Adrenal gland (tissue), 9 donors: ENCODE measurements at regions not wholly inside any gene's neighbourhood (a gene's known extent, or its start where the extent isn't known, plus 50 kb on each side); places are given as distances from the start of the nearest gene placed in this dataset.

Experiments
- DNase-seq, 7 donors: peaks; one replicate each; pipeline ENCODE4 v3.0.0-alpha.2; 2019 to 2020
- H3K27ac ChIP-seq, 5 donors: fragments of 200-600 bp; sonication (generic) in 4 of 5; 1 replicate in 3 of 5; 2 replicates in 2 of 5; pipeline versions ENCODE4 v1.5.1 to v1.8.0; 2016 to 2020; ENCODE audit warnings: mild to moderate bottlenecking in 1 of 5
- H3K27me3 ChIP-seq: fragments of 200-600 bp; 2 replicates; pipeline ENCODE4 v1.8.0; 2021
- H3K36me3 ChIP-seq, 2 donors: fragments of 200-600 bp; replicated peaks in 1 of 2; 1 replicate in 1 of 2; 2 replicates in 1 of 2; pipeline versions ENCODE4 v1.5.1 to v1.8.0; 2018 to 2022
- H3K4me1 ChIP-seq, 2 donors: fragments of 200-600 bp; replicated peaks in 1 of 2; 1 replicate in 1 of 2; 2 replicates in 1 of 2; pipeline versions ENCODE4 v1.5.1 to v1.8.0; 2018 to 2021
- H3K4me3 ChIP-seq, 4 donors: fragments of 200-600 bp; sonication (generic) in 3 of 4; one replicate each; pipeline ENCODE4 v1.5.1; 2016 to 2018
- H3K9me3 ChIP-seq, 3 donors: fragments of 200-600 bp; sonication (generic) in 1 of 3; replicated peaks in 1 of 3; 1 replicate in 2 of 3; 2 replicates in 1 of 3; pipeline versions ENCODE4 v1.5.1 to v1.8.0; 2016 to 2021
- POLR2A ChIP-seq, 2 donors: fragments of 450-650 bp; IDR thresholded peaks; one replicate each; pipeline ENCODE4 v1.6.1; 2017; ENCODE audit warnings: antibody characterized with exemption in 2 of 2, mild to moderate bottlenecking in 2 of 2, moderate library complexity in 1 of 2
- WGBS, 4 donors: extraction: QIAGEN DNeasy Blood & Tissue Kit in 2 of 4; methylation state at CpG; one replicate each; pipeline versions ENCODE4 v1.1.5 to v1.1.7; 2013 to 2017; 5-methylcytosine and 5-hydroxymethylcytosine counted together
- intact Hi-C, 2 donors: fragments of 100-400 bp; cut with DNase I; formaldehyde crosslinking; loops; one replicate each; pipeline versions ENCODE4 v1.14.1 to v1.15.0; 2022 to 2023
- TF ChIP-seq, protein P1 (sequence below), 6 experiments: fragments of 450-650 bp in 4 of 6; fragments of 200-600 bp in 2 of 6; sonication (generic) in 1 of 6; IDR thresholded peaks; 1 replicate in 5 of 6; 2 replicates in 1 of 6; pipeline versions ENCODE4 v1.5.1 to v1.8.0; 2016 to 2021; ENCODE audit warnings: antibody characterized with exemption in 6 of 6, mild to moderate bottlenecking in 2 of 6, moderate library complexity in 1 of 6
- donor health status: healthy with polysubstance abuse.
- donor health status: Bipolar disorder and iron deficiency.
- donor health status: DM: yes; HTN: yes; CAD: no.
- donor health status: DM: no; HTN: no; CAD: no.
- donor health status: DM: no; HTN: no; CAD: no.

DNA sequence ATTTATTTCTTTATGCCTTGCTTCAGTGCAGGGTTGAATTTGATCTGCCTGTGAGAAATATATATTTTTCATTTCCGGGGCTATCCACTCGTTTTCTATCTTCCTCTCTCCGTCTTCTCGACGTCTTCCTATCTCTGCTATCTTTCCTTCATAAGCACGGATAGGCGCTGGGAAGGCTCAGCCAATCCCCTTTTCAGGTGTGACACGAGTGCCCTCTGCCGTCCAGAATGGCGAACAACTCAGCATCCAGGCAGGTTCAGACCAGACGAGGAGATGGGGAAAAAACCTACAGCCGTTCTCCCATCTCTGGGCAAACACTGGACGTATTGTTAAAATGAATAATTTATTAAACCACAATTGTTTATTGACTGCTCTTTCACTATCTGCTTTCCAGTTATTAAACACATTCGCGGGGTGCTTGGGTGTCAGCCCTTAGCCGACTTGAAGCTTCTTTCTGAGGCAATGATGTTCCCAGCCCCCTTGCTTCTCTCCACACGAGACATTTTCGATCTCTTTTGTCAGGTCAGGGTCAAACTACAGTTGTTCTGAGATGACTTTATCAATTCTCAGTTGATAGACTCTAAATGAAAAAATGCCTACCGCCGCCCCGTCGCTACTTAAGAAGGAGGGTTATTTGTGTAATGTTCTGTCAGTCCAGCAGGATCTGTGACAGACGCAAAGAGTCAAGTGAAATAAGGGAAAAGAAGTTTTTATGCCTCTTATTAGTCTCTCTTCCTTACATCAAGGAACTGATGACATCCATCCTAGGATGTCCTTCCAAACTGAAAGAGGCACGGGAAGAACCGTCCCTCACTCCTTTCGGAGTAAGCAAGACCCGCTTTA is 96.3 kb upstream of the NOCT start:
- peak; percentile 35 to 91 (median 51) for DNase-seq
- Histone ChIP-seq H3K27me3 (no peaks in the 10 kb centered on the region), H3K4me1 (peaks cover 0 to 9% of the 10 kb centered on the region in 2 donors), H3K36me3 (no peaks in the 10 kb centered on the region), H3K4me3 (no peak overlapping the region), H3K27ac (no peak overlapping the region), H3K9me3 (no peaks in the 10 kb centered on the region)
- intact Hi-C loops, result no loop called here
- no peak for TF ChIP-seq POLR2A (IDR thresholded peaks at IDR 0.05)
- TF ChIP-seq, protein P1, sequence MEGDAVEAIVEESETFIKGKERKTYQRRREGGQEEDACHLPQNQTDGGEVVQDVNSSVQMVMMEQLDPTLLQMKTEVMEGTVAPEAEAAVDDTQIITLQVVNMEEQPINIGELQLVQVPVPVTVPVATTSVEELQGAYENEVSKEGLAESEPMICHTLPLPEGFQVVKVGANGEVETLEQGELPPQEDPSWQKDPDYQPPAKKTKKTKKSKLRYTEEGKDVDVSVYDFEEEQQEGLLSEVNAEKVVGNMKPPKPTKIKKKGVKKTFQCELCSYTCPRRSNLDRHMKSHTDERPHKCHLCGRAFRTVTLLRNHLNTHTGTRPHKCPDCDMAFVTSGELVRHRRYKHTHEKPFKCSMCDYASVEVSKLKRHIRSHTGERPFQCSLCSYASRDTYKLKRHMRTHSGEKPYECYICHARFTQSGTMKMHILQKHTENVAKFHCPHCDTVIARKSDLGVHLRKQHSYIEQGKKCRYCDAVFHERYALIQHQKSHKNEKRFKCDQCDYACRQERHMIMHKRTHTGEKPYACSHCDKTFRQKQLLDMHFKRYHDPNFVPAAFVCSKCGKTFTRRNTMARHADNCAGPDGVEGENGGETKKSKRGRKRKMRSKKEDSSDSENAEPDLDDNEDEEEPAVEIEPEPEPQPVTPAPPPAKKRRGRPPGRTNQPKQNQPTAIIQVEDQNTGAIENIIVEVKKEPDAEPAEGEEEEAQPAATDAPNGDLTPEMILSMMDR (IDR thresholded peaks at IDR 0.05), result peak in 4 of 6 experiments; percentile 32 to 74 (median 58)
- 29 to 33% (median 31%) methylated on average over 27 of the region's 27 CpGs for WGBS, 4 donors

DNA sequence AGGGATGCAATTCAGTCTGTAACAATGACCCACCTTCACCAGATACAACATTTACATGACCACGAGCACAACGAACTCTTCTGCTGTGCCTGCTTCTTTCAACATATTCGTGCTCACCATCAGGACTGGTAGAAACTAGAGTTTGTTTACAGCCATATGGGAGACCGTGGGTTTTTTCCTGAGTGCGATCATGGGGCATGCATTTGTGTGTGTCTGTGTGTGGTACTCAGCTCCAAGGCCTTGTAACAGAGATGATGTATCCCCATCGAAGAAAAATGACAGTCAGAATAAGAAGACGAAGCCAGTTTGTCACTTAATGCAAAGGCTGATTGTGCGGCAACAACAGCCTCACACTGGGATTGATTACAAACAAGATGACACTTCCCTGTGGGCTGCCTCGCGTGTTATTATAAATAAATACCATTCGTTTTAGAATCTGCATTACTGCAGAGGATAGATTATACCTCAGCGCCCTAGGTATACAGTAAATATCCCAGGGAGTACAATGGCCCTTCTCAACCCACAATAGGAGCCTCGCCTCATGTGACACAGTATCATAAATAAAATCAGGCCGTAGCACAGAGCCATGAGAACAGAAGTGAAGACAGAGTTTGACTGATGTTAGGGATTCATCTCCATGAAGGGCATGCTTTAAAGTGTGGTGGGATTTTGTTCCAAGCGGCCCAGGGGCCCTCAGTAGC is 97.3 kb upstream of the NOCT start:
- Histone ChIP-seq H3K27me3 (no peaks in the 10 kb centered on the region), H3K27ac (no peak overlapping the region), H3K36me3 (no peaks in the 10 kb centered on the region), H3K4me1 (peaks cover 0 to 9% of the 10 kb centered on the region in 2 donors), H3K9me3 (no peaks in the 10 kb centered on the region), H3K4me3 (no peak overlapping the region)
- no peak for DNase-seq
- intact Hi-C loops, result no loop called here
- no peak for TF ChIP-seq POLR2A (IDR thresholded peaks at IDR 0.05)
- TF ChIP-seq, protein P1 (IDR thresholded peaks at IDR 0.05), result no peak
- 80 to 84% (median 82%) methylated on average over 15 of the region's 15 CpGs for WGBS, 4 donors

DNA sequence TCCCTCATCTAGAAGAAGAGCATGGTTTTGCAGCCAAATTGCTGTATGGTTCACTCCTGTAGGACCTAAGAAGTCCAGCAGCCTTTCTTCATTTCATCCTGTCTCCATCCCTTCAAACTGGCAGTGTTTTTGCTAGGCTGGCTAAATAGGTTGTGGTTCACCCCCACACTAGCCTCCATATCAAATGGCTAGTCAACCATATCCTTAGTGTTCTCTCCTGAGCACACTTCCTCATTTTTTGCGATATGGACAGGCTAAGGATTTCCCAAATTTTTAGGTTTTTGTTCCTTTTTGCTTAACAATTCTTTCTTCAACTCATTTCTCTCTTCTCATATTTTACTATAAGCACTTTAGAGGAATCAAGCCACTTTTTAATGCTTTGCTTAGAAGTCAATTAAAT is 98.8 kb upstream of the NOCT start:
- TF ChIP-seq POLR2A (IDR thresholded peaks at IDR 0.05), result no peak
- TF ChIP-seq, protein P1 (IDR thresholded peaks at IDR 0.05), result no peak
- no peak overlapping the region for H3K4me3 ChIP-seq
- peaks cover 0 to 9% of the 10 kb centered on the region in 2 donors for H3K4me1 ChIP-seq
- H3K9me3 ChIP-seq, result no peaks in the 10 kb centered on the region
- no peaks in the 10 kb centered on the region for H3K36me3 ChIP-seq
- intact Hi-C loops, result no loop called here
- no peak overlapping the region for H3K27ac ChIP-seq
- 83 to 88% (median 85%) methylated on average over 1 of the region's 1 CpG for WGBS, 4 donors
- H3K27me3 ChIP-seq, result no peaks in the 10 kb centered on the region
- DNase-seq, result no peak

DNA sequence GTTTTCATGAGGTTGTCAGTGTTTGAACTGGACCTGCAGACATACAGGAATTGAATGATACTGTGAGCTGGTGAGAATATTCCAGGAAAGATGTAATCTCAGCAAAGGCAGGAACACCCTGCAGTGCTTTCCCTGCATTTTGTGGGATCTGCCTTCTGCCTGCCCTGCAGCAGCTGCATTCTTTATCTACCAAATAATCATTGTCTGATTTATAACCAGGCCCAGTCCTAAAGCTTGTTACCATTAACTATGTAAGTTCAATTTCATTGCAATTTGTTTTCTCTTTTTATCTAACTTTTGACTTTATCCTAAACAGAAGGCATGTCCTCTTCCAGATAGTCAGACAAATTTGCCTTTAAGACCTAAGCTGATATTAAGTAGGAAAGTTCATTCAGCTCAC is 99.8 kb upstream of the NOCT start:
- Histone ChIP-seq H3K4me1 (peaks cover 0 to 9% of the 10 kb centered on the region in 2 donors), H3K4me3 (no peak overlapping the region), H3K36me3 (no peaks in the 10 kb centered on the region), H3K27ac (no peak overlapping the region), H3K27me3 (no peaks in the 10 kb centered on the region), H3K9me3 (no peaks in the 10 kb centered on the region)
- TF ChIP-seq, protein P1 (IDR thresholded peaks at IDR 0.05), result no peak
- no peak for TF ChIP-seq POLR2A (IDR thresholded peaks at IDR 0.05)
- DNase-seq, result no peak
- intact Hi-C loops, result no loop called here
